HEK293 (cell line): ENCODE measurements at regions not wholly inside any gene's neighbourhood (a gene's known extent, or its start where the extent isn't known, plus 50 kb on each side); places are given as distances from the start of the nearest gene placed in this dataset.

Experiments
- CTCF ChIA-PET: fragments of 350-600 bp; formaldehyde crosslinking; extraction: SDS; loops from one replicate; lab custom pipeline; 2021; ENCODE audit warnings: antibody characterized with exemption; lab: Yijun Ruan, JAX
- POLR2A ChIA-PET: fragments of 300-600 bp; formaldehyde crosslinking; extraction: SDS; loops from one replicate; lab custom pipeline; 2020; ENCODE audit warnings: antibody characterized with exemption, inconsistent platforms; lab: Yijun Ruan, JAX
- H3K27ac ChIP-seq: fragments of 200-500 bp; sonication (Bioruptor generic); 2 replicates; pipeline ENCODE4 v1.5.1; 2014; ENCODE audit warnings: low read depth, low read length, control low read depth, inconsistent platforms; ENCODE audit errors: extremely low read depth
- H3K36me3 ChIP-seq, 2 experiments: fragments of 200-500 bp in 1 of 2; sonication (Bioruptor generic) in 1 of 2; 1 replicate in 1 of 2; 2 replicates in 1 of 2; pipeline ENCODE4 v1.5.1; 2014 to 2017; ENCODE audit warnings: inconsistent platforms in 2 of 2, low read length in 2 of 2; ENCODE audit not compliant: control insufficient read depth in 2 of 2, insufficient read depth in 1 of 2
- H3K4me1 ChIP-seq: fragments of 200-500 bp; sonication (Bioruptor generic); 2 replicates; pipeline ENCODE4 v1.5.1; 2014; ENCODE audit warnings: mild to moderate bottlenecking, low read length, inconsistent platforms; ENCODE audit not compliant: control insufficient read depth, insufficient read depth
- H3K4me3 ChIP-seq: 2 replicates; pipeline ENCODE4 v1.5.1; 2011; ENCODE audit warnings: low read depth, mild to moderate bottlenecking, control low read depth, low read length, moderate library complexity
- H3K9me3 ChIP-seq: fragments of 200-500 bp; sonication (Bioruptor generic); 2 replicates; pipeline ENCODE4 v1.5.1; 2014; ENCODE audit warnings: low read depth, low read length, inconsistent platforms; ENCODE audit not compliant: control insufficient read depth, insufficient read depth
- BCL11A ChIP-seq: fragments of 450-650 bp; formaldehyde crosslinking; IDR thresholded peaks from 2 replicates; pipeline ENCODE4 v1.5.1; 2016; ENCODE audit warnings: low read depth, missing biosample characterization, missing genetic modification characterization
- GLI2 ChIP-seq: fragments of 450-650 bp; formaldehyde crosslinking; IDR thresholded peaks from 2 replicates; pipeline ENCODE4; 2017; ENCODE audit warnings: missing biosample characterization, missing genetic modification characterization, low read depth, borderline replicate concordance
- GLIS2 ChIP-seq: fragments of 450-650 bp; formaldehyde crosslinking; IDR thresholded peaks from 2 replicates; pipeline ENCODE4 v1.5.1; 2016; ENCODE audit warnings: missing biosample characterization, missing genetic modification characterization
- HOXC10 ChIP-seq: sonication (generic); formaldehyde crosslinking; IDR thresholded peaks from 2 replicates; pipeline ENCODE4 v1.8.1; 2023; ENCODE audit warnings: mild to moderate bottlenecking, missing genetic modification reagents
- PATZ1 ChIP-seq: fragments of 450-650 bp; formaldehyde crosslinking; IDR thresholded peaks from 2 replicates; pipeline ENCODE4 v1.5.1; 2016; ENCODE audit warnings: missing biosample characterization, missing genetic modification characterization
- SP2 ChIP-seq: fragments of 450-650 bp; formaldehyde crosslinking; IDR thresholded peaks from 2 replicates; pipeline ENCODE4 v1.5.1; 2016; ENCODE audit warnings: missing biosample characterization, missing genetic modification characterization
- WT1 ChIP-seq: fragments of 450-650 bp; formaldehyde crosslinking; IDR thresholded peaks from 2 replicates; pipeline ENCODE4 v1.5.1; 2016; ENCODE audit warnings: missing biosample characterization, missing genetic modification characterization
- ZFHX2 ChIP-seq: fragments of 450-650 bp; formaldehyde crosslinking; conservative IDR thresholded peaks from 2 replicates; pipeline ENCODE4 v1.5.1; 2016; ENCODE audit warnings: missing biosample characterization, missing genetic modification characterization
- ZFP41 ChIP-seq: fragments of 450-650 bp; formaldehyde crosslinking; IDR thresholded peaks from 2 replicates; pipeline ENCODE4 v1.5.1; 2016; ENCODE audit warnings: missing biosample characterization, missing genetic modification characterization, borderline replicate concordance
- ZNF138 ChIP-seq: fragments of 450-650 bp; formaldehyde crosslinking; IDR thresholded peaks from 2 replicates; pipeline ENCODE4 v1.5.1; 2016; ENCODE audit warnings: missing biosample characterization, missing genetic modification characterization, borderline replicate concordance
- ZNF184 ChIP-seq: fragments of 450-650 bp; IDR thresholded peaks from 2 replicates; pipeline ENCODE4 v1.5.1; 2018; ENCODE audit warnings: missing biosample characterization, mild to moderate bottlenecking, missing genetic modification characterization
- ZNF214 ChIP-seq: fragments of 450-650 bp; formaldehyde crosslinking; IDR thresholded peaks from 2 replicates; pipeline ENCODE4 v1.5.1; 2017; ENCODE audit warnings: missing biosample characterization, mild to moderate bottlenecking, missing genetic modification characterization, borderline replicate concordance
- ZNF302 ChIP-seq: fragments of 450-650 bp; formaldehyde crosslinking; IDR thresholded peaks from 2 replicates; pipeline ENCODE4 v1.5.1; 2016; ENCODE audit warnings: missing biosample characterization, missing genetic modification characterization, low read depth
- ZNF350 ChIP-seq: fragments of 450-650 bp; formaldehyde crosslinking; IDR thresholded peaks from 2 replicates; pipeline ENCODE4 v1.5.0; 2017; ENCODE audit warnings: missing biosample characterization, mild to moderate bottlenecking, missing genetic modification characterization
- ZNF391 ChIP-seq: fragments of 450-650 bp; formaldehyde crosslinking; IDR thresholded peaks from 2 replicates; pipeline ENCODE4 v1.5.1; 2016; ENCODE audit warnings: low read depth, missing biosample characterization, missing genetic modification characterization, borderline replicate concordance
- ZNF416 ChIP-seq: fragments of 450-650 bp; formaldehyde crosslinking; IDR thresholded peaks from 2 replicates; pipeline ENCODE4 v1.5.1; 2016; ENCODE audit warnings: missing biosample characterization, missing genetic modification characterization
- ZNF596 ChIP-seq: fragments of 450-650 bp; IDR thresholded peaks from 2 replicates; pipeline ENCODE4 v1.5.0; 2018; ENCODE audit warnings: missing biosample characterization, mild to moderate bottlenecking, missing genetic modification characterization, moderate library complexity
- ZNF621 ChIP-seq: fragments of 450-650 bp; formaldehyde crosslinking; IDR thresholded peaks from 2 replicates; pipeline ENCODE4 v1.5.1; 2017; ENCODE audit warnings: missing biosample characterization, missing genetic modification characterization
- ZNF704 ChIP-seq: fragments of 450-650 bp; formaldehyde crosslinking; IDR thresholded peaks from 2 replicates; pipeline ENCODE4 v1.5.1; 2016; ENCODE audit warnings: missing biosample characterization, missing genetic modification characterization
- ZNF830 ChIP-seq: fragments of 450-650 bp; IDR thresholded peaks from 2 replicates; pipeline ENCODE4 v1.5.0; 2018; ENCODE audit warnings: missing biosample characterization, missing genetic modification characterization, low read depth, mild to moderate bottlenecking, moderate library complexity
- ZXDB ChIP-seq: fragments of 450-650 bp; formaldehyde crosslinking; IDR thresholded peaks from 2 replicates; pipeline ENCODE4 v1.5.1; 2016; ENCODE audit warnings: missing biosample characterization, missing genetic modification characterization
- TF ChIP-seq, protein P1 (sequence below): fragments of 450-650 bp; formaldehyde crosslinking; IDR thresholded peaks from 2 replicates; pipeline ENCODE4 v1.5.1; 2016; ENCODE audit warnings: missing biosample characterization, missing genetic modification characterization
- TF ChIP-seq, protein P2 (sequence below): sonication (generic); formaldehyde crosslinking; IDR thresholded peaks from 2 replicates; pipeline ENCODE4 v1.8.1; 2022; ENCODE audit warnings: mild to moderate bottlenecking, moderate library complexity, missing genetic modification reagents

DNA sequence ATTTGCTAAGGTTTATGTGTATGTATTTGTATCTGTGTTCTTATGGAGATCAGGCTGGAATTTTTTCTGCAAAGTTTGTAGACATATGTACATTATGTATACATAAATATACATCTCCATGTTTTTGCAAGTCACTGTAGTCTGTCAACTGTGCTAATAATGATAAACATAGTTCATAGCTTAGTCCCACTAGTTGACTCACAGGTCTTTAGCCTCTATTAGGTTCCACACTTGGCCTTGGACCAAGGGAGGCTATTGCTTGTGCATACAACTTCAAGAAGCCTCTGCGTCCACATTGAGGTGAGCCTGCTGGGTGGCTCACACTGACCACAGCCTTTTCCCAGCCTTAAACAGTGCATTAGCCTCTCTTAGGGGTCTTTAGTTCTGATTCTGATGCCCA, 243.8 kb upstream of the PEX5L start (continued):
- TF ChIP-seq SP2 (tag by site-specific recombination) (no peak), GLIS2 (no peak), BCL11A (no peak)

DNA sequence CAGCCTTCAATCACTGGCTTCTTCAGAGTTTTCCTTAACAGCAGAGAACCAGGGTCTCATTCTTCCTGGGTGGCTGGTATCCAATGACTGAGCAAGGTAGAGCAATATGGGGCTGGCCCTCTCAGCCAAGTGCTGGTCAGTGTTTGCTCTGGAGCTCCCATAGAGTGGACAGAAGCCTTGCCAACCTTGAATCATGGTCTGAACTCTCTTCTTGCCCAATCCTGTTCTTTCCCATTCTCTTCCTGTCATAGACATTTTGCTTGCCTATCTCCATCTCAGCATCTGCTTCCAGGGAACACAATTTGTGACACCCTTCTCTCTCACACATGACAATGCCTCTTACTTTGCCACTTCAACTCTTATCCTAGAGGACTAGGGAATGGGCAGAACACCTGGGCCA, 245.6 kb upstream of the PEX5L start:
- Histone ChIP-seq H3K4me1 (no peaks in the 10 kb centered on the region), H3K9me3 (no peaks in the 10 kb centered on the region), H3K27ac (no peak overlapping the region), H3K36me3 (no peaks in the 10 kb centered on the region), H3K4me3 (no peak overlapping the region)
- no peak for TF ChIP-seq GLI2 (tag by site-specific recombination)
- no peak for TF ChIP-seq HOXC10 (CRISPR knock-in tag)
- TF ChIP-seq ZNF416 (tag by site-specific recombination): no peak
- TF ChIP-seq ZNF830 (tag by site-specific recombination): no peak
- no peak for TF ChIP-seq ZNF184
- TF ChIP-seq ZXDB (tag by site-specific recombination): no peak
- no peak for TF ChIP-seq ZFP41 (tag by site-specific recombination)
- TF ChIP-seq ZNF391 (tag by site-specific recombination): no peak
- no peak for TF ChIP-seq ZFHX2 (tag by site-specific recombination)
- TF ChIP-seq, protein P1, sequence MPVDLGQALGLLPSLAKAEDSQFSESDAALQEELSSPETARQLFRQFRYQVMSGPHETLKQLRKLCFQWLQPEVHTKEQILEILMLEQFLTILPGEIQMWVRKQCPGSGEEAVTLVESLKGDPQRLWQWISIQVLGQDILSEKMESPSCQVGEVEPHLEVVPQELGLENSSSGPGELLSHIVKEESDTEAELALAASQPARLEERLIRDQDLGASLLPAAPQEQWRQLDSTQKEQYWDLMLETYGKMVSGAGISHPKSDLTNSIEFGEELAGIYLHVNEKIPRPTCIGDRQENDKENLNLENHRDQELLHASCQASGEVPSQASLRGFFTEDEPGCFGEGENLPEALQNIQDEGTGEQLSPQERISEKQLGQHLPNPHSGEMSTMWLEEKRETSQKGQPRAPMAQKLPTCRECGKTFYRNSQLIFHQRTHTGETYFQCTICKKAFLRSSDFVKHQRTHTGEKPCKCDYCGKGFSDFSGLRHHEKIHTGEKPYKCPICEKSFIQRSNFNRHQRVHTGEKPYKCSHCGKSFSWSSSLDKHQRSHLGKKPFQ (tag by site-specific recombination): no peak
- ChIA-PET CTCF (no interaction called here), POLR2A (no interaction called here)

DNA sequence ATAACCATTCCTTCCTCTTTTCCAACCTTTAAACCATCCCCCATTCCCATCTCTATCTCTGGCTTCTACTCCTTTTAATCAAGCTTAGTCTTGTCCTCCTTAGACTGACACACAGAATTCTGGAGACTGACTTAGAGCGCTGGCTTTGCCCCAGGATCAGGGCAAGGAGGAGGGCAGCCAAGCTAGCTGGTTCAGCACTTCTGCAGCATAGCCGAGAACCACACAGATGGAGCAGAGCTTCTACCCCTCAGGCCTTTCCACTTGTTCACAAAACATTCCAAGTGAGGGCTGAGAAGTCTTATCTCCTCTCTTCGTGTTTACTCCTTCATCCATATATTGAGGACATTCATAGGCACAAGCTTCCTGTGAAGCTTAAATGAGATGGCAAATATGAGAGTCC, 246.5 kb upstream of the PEX5L start:
- H3K36me3 ChIP-seq: no peaks in the 10 kb centered on the region
- TF ChIP-seq ZNF302 (tag by site-specific recombination): no peak
- no peak for TF ChIP-seq ZNF214
- H3K4me3 ChIP-seq: no peak overlapping the region
- POLR2A ChIA-PET: no interaction called here
- H3K4me1 ChIP-seq: no peaks in the 10 kb centered on the region
- H3K9me3 ChIP-seq: no peaks in the 10 kb centered on the region
- CTCF ChIA-PET: no interaction called here
- no peak overlapping the region for H3K27ac ChIP-seq

- Histone ChIP-seq H3K9me3 (no peaks in the 10 kb centered on the region), H3K27ac (no peak overlapping the region), H3K4me3 (no peak overlapping the region), H3K36me3 (no peaks in the 10 kb centered on the region), H3K4me1 (no peaks in the 10 kb centered on the region)
- ChIA-PET CTCF (interaction anchor here (0.7 kb wide), 1 partner anchor 157 kb away, joined by 3 read pairs; no protein-coding TSS in a partner anchor), POLR2A (no interaction called here)
- TF ChIP-seq ZNF704 (no peak), ZNF350 (tag by site-specific recombination) (no peak), ZNF596 (no peak), ZNF138 (tag by site-specific recombination) (no peak), PATZ1 (tag by site-specific recombination) (no peak), WT1 (tag by site-specific recombination) (no peak), ZNF621 (tag by site-specific recombination) (no peak)
- TF ChIP-seq, protein P2, sequence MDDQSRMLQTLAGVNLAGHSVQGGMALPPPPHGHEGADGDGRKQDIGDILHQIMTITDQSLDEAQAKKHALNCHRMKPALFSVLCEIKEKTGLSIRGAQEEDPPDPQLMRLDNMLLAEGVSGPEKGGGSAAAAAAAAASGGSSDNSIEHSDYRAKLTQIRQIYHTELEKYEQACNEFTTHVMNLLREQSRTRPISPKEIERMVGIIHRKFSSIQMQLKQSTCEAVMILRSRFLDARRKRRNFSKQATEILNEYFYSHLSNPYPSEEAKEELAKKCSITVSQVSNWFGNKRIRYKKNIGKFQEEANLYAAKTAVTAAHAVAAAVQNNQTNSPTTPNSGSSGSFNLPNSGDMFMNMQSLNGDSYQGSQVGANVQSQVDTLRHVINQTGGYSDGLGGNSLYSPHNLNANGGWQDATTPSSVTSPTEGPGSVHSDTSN: no peak
Observed at GRCh38 chr3:180284331-180285110, 247.8 kb upstream of the PEX5L start.
